GM19463 (cell line): ENCODE measurements at regions not wholly inside any gene's neighbourhood (a gene's known extent, or its start where the extent isn't known, plus 50 kb on each side); places are given as distances from the start of the nearest gene placed in this dataset.
"Not testable (repeated sequence)": the region's sequence is repeated elsewhere in the genome, so short reads cannot be mapped to it uniquely, and the experiment has no call there.

Source experiments
- ATAC-seq: cut with Tn5 transposase; IDR thresholded peaks from one replicate; pipeline ENCODE4 v1.9.1; 2021; ENCODE audit warnings: mild to moderate bottlenecking, moderate library complexity; ENCODE audit not compliant: unreplicated experiment

GRCh38 chr3:188972310-188972709, 199.5 kb upstream of the TPRG1 start:
- ATAC-seq, result no peak

GRCh38 chr3:188974856-188975599, 196.7 kb upstream of the TPRG1 start:
- no peak for ATAC-seq

- no peak for ATAC-seq
Measured at GRCh38 chr3:188975600-188976314, 196.0 kb upstream of the TPRG1 start.

- ATAC-seq, result no peak
Measured at GRCh38 chr3:188976407-188976806, 195.4 kb upstream of the TPRG1 start.

- no peak for ATAC-seq
Measured at GRCh38 chr3:188978421-188979171, 193.2 kb upstream of the TPRG1 start.

- no peak for ATAC-seq
Measured at GRCh38 chr3:188979248-188979647, 192.5 kb upstream of the TPRG1 start.

- no peak for ATAC-seq
Measured at GRCh38 chr3:188979669-188980310, 192.0 kb upstream of the TPRG1 start.

GRCh38 chr3:188993181-188993580, 178.6 kb upstream of the TPRG1 start:
- ATAC-seq, result no peak

- ATAC-seq, result no peak
Measured at GRCh38 chr3:189001559-189001958, 170.2 kb upstream of the TPRG1 start.

GRCh38 chr3:189003410-189003809, 168.4 kb upstream of the TPRG1 start:
- no peak for ATAC-seq

- no peak for ATAC-seq
Measured at GRCh38 chr3:189013224-189013888, 158.4 kb upstream of the TPRG1 start.

GRCh38 chr3:189014526-189014925, 157.2 kb upstream of the TPRG1 start:
- no peak for ATAC-seq

- ATAC-seq, result not testable (repeated sequence)
Measured at GRCh38 chr3:189022576-189023466, 148.9 kb upstream of the TPRG1 start.

GRCh38 chr3:189025866-189026265, 145.9 kb upstream of the TPRG1 start:
- no peak for ATAC-seq

GRCh38 chr3:189027626-189028155, 144.1 kb upstream of the TPRG1 start:
- no peak for ATAC-seq

GRCh38 chr3:189038773-189039745, 132.7 kb upstream of the TPRG1 start:
- ATAC-seq, result no peak

- ATAC-seq, result no peak
Measured at GRCh38 chr3:189040656-189041335, 131.0 kb upstream of the TPRG1 start.
